Body of pancreas (tissue), 4 donors: ENCODE measurements at regions not wholly inside any gene's neighbourhood (a gene's known extent, or its start where the extent isn't known, plus 50 kb on each side); places are given as distances from the start of the nearest gene placed in this dataset.

Experiments
- CTCF ChIP-seq, 7 experiments: fragments of 450-650 bp in 4 of 7; fragments of 200-600 bp in 3 of 7; sonication (generic) in 3 of 7; IDR thresholded peaks; one replicate each; pipeline ENCODE4 v1.5.1; 2016 to 2019; ENCODE audit warnings: antibody characterized with exemption in 7 of 7
- POLR2A ChIP-seq, 3 donors: fragments of 450-650 bp; IDR thresholded peaks; one replicate each; pipeline ENCODE4 v1.6.1; 2016; ENCODE audit warnings: antibody characterized with exemption in 3 of 3, mild to moderate bottlenecking in 2 of 3

GRCh38 chr2:136239079-136239685 lies 121.2 kb upstream of the CXCR4 start:
- TF ChIP-seq CTCF (IDR thresholded peaks at IDR 0.05): no peak
- peak in 1 of 3 donors; percentile 28 for TF ChIP-seq POLR2A (IDR thresholded peaks at IDR 0.05)
